Hematopoietic multipotent progenitor cell (in vitro differentiated cells): ENCODE measurements at regions not wholly inside any gene's neighbourhood (a gene's known extent, or its start where the extent isn't known, plus 50 kb on each side); places are given as distances from the start of the nearest gene placed in this dataset.
A peak's percentile ranks its signal among the peaks of the same experiment; 100 is the strongest.
"Not testable (repeated sequence)": the region's sequence is repeated elsewhere in the genome, so short reads cannot be mapped to it uniquely, and the experiment has no call there.

ENCODE experiments used
- DNase-seq, 3 donors: peaks; one replicate each; pipeline ENCODE4 v3.0.0-alpha.2; 2011 to 2015; ENCODE audit warnings: low read depth in 2 of 3, low spot score in 2 of 3

GRCh38 chr3:24683090-24683489 lies 188.4 kb upstream of the THRB start:
- DNase-seq = no peak

GRCh38 chr3:24683633-24684384 lies 189.2 kb upstream of the THRB start:
- peak in 2 of 3 donors; percentile 62 to 77 for DNase-seq

GRCh38 chr3:24684506-24685023 lies 189.9 kb upstream of the THRB start:
- DNase-seq = no peak

GRCh38 chr3:24686808-24687207 lies 192.2 kb upstream of the THRB start:
- DNase-seq = peak in 2 of 3 donors; percentile 74 to 88

- no peak for DNase-seq
These were observed 193.0 kb upstream of the THRB start for GRCh38 chr3:24687671-24688070.

- DNase-seq = no peak
These were observed 193.9 kb upstream of the THRB start for GRCh38 chr3:24688446-24689148.

GRCh38 chr3:24689353-24689752 lies 194.7 kb upstream of the THRB start:
- DNase-seq = no peak

GRCh38 chr3:24690777-24691176 lies 196.1 kb upstream of the THRB start:
- DNase-seq = no peak

GRCh38 chr3:24699078-24699477 lies 204.4 kb upstream of the THRB start:
- not testable (repeated sequence) for DNase-seq

- DNase-seq = no peak
These were observed 209.8 kb upstream of the THRB start for GRCh38 chr3:24704496-24704895.

- peak in 1 of 3 donors; percentile 10 for DNase-seq
These were observed 213.3 kb upstream of the THRB start for GRCh38 chr3:24707936-24708335.

- no peak for DNase-seq
These were observed 215.3 kb upstream of the THRB start for GRCh38 chr3:24709956-24710355.

- DNase-seq = no peak
These were observed 218.9 kb upstream of the THRB start for GRCh38 chr3:24713516-24713915.

GRCh38 chr3:24714436-24714835 lies 219.8 kb upstream of the THRB start:
- DNase-seq = no peak

GRCh38 chr3:24715171-24715792 lies 220.6 kb upstream of the THRB start:
- DNase-seq = no peak

GRCh38 chr3:24722087-24722486 lies 227.4 kb upstream of the THRB start:
- DNase-seq = no peak

GRCh38 chr3:24725514-24726255 lies 231.0 kb upstream of the THRB start:
- DNase-seq = no peak

- no peak for DNase-seq
These were observed 231.8 kb upstream of the THRB start for GRCh38 chr3:24726423-24726822.

GRCh38 chr3:24730173-24730572 lies 235.5 kb upstream of the THRB start:
- DNase-seq = no peak

- no peak for DNase-seq
These were observed 239.4 kb upstream of the THRB start for GRCh38 chr3:24734019-24734418.

GRCh38 chr3:24736701-24737100 lies 242.1 kb upstream of the THRB start:
- DNase-seq = no peak
